DND-41 (cell line): ENCODE measurements at regions not wholly inside any gene's neighbourhood (a gene's known extent, or its start where the extent isn't known, plus 50 kb on each side); places are given as distances from the start of the nearest gene placed in this dataset.

Source experiments
- ATAC-seq: fragments of 200-7000 bp; cut with Tn5 transposase; 3 replicates; pipeline ENCODE4 v1.9.1; 2021; ENCODE audit warnings: low read depth; ENCODE audit not compliant: insufficient read depth
- DNase-seq: peaks from one replicate; pipeline ENCODE4 v3.0.0-alpha.2; 2020
- H2AFZ ChIP-seq: 2 replicates; pipeline ENCODE4 v1.6.0; 2012; ENCODE audit warnings: low read depth, low read length
- H3K27ac ChIP-seq: 2 replicates; pipeline ENCODE4 v1.5.1; 2012; ENCODE audit warnings: low read length, inconsistent platforms
- H3K27me3 ChIP-seq: fragments of 200-600 bp; sonication (generic); 2 replicates; pipeline ENCODE4 v1.6.0; 2012; ENCODE audit warnings: low read length, mild to moderate bottlenecking, inconsistent platforms; ENCODE audit not compliant: insufficient read depth, poor library complexity
- H3K36me3 ChIP-seq: 2 replicates; pipeline ENCODE4 v1.5.1; 2012; ENCODE audit warnings: low read length, inconsistent platforms; ENCODE audit not compliant: insufficient read depth
- H3K4me1 ChIP-seq: 2 replicates; pipeline ENCODE4 v1.5.1; 2012; ENCODE audit warnings: mild to moderate bottlenecking, low read length; ENCODE audit not compliant: insufficient read depth
- H3K4me2 ChIP-seq: 2 replicates; pipeline ENCODE4 v1.6.0; 2012; ENCODE audit warnings: mild to moderate bottlenecking, moderate library complexity, low read length, inconsistent platforms; ENCODE audit not compliant: insufficient read depth
- H3K4me3 ChIP-seq, 2 experiments: fragments of 200-600 bp in 1 of 2; shearing (Covaris generic) in 1 of 2; 2 replicates each; pipeline ENCODE4 v1.5.1; 2012 to 2016; ENCODE audit warnings: inconsistent platforms in 2 of 2, low read length in 2 of 2, mild to moderate bottlenecking in 2 of 2, low read depth in 1 of 2, moderate library complexity in 1 of 2
- H3K79me2 ChIP-seq: 2 replicates; pipeline ENCODE4 v1.6.0; 2012; ENCODE audit warnings: low read length, inconsistent platforms; ENCODE audit not compliant: insufficient read depth
- H3K9ac ChIP-seq: 2 replicates; pipeline ENCODE4 v1.6.0; 2012; ENCODE audit warnings: low read depth, mild to moderate bottlenecking, inconsistent platforms, low read length, moderate library complexity
- H3K9me3 ChIP-seq: 2 replicates; pipeline ENCODE4 v1.5.1; 2012; ENCODE audit warnings: low read length, moderate library complexity, mild to moderate bottlenecking, inconsistent platforms; ENCODE audit not compliant: insufficient read depth, severe bottlenecking
- H4K20me1 ChIP-seq: 2 replicates; pipeline ENCODE4 v1.6.0; 2012; ENCODE audit warnings: low read length; ENCODE audit not compliant: insufficient read depth
- CTCF ChIP-seq: IDR thresholded peaks from 2 replicates; pipeline ENCODE4 v1.5.1; 2012; ENCODE audit warnings: borderline replicate concordance, low read length, moderate library complexity, mild to moderate bottlenecking; ENCODE audit not compliant: poor library complexity, severe bottlenecking; ENCODE audit errors: extremely low read depth
- EZH2 ChIP-seq: IDR thresholded peaks from 3 replicates; pipeline ENCODE4 v1.6.1; 2012; ENCODE audit warnings: borderline replicate concordance, low read depth, mild to moderate bottlenecking, moderate library complexity, low read length, inconsistent platforms; ENCODE audit not compliant: severe bottlenecking

GRCh38 chr6:164436976-164437375, 872.4 kb downstream of the C6orf118 start:
- H3K9me3 ChIP-seq: no peaks in the 10 kb centered on the region
- H2AFZ ChIP-seq: no peak overlapping the region
- H3K4me1 ChIP-seq: no peaks in the 10 kb centered on the region
- no peaks in the 10 kb centered on the region for H3K27me3 ChIP-seq
- no peak overlapping the region for H3K27ac ChIP-seq
- no peak overlapping the region for H3K4me3 ChIP-seq
- H4K20me1 ChIP-seq: no peaks in the 10 kb centered on the region
- no peak overlapping the region for H3K9ac ChIP-seq
- no peak overlapping the region for H3K4me2 ChIP-seq
- no peak for TF ChIP-seq EZH2
- no peak for TF ChIP-seq CTCF
- ATAC-seq (no peak), DNase-seq (no peak)
- H3K79me2 ChIP-seq: no peaks in the 10 kb centered on the region
- no peaks in the 10 kb centered on the region for H3K36me3 ChIP-seq

- Histone ChIP-seq H3K4me3 (no peak overlapping the region), H3K79me2 (no peaks in the 10 kb centered on the region), H3K9me3 (no peaks in the 10 kb centered on the region), H4K20me1 (no peaks in the 10 kb centered on the region), H3K27ac (no peak overlapping the region), H3K4me1 (no peaks in the 10 kb centered on the region), H2AFZ (no peak overlapping the region), H3K9ac (no peak overlapping the region), H3K27me3 (no peaks in the 10 kb centered on the region), H3K36me3 (no peaks in the 10 kb centered on the region), H3K4me2 (no peak overlapping the region)
- ATAC-seq: no peak
- DNase-seq: no peak
- TF ChIP-seq CTCF: no peak
- TF ChIP-seq EZH2: no peak
Measured at GRCh38 chr6:164427728-164428402, 881.5 kb downstream of the C6orf118 start.

GRCh38 chr6:164424489-164424888, 884.9 kb downstream of the C6orf118 start:
- H3K9me3 ChIP-seq: peaks cover 7% of the 10 kb centered on the region
- no peaks in the 10 kb centered on the region for H4K20me1 ChIP-seq
- no peaks in the 10 kb centered on the region for H3K4me1 ChIP-seq
- no peak overlapping the region for H3K4me2 ChIP-seq
- no peak overlapping the region for H2AFZ ChIP-seq
- no peak overlapping the region for H3K9ac ChIP-seq
- no peaks in the 10 kb centered on the region for H3K36me3 ChIP-seq
- DNase-seq (no peak), ATAC-seq (no peak)
- H3K27me3 ChIP-seq: no peaks in the 10 kb centered on the region
- H3K79me2 ChIP-seq: no peaks in the 10 kb centered on the region
- no peak overlapping the region for H3K4me3 ChIP-seq
- no peak for TF ChIP-seq EZH2
- TF ChIP-seq CTCF: no peak
- H3K27ac ChIP-seq: no peak overlapping the region

GRCh38 chr6:164419099-164419498, 890.3 kb downstream of the C6orf118 start:
- no peaks in the 10 kb centered on the region for H3K27me3 ChIP-seq
- TF ChIP-seq CTCF (no peak), EZH2 (no peak)
- H4K20me1 ChIP-seq: no peaks in the 10 kb centered on the region
- H3K36me3 ChIP-seq: no peaks in the 10 kb centered on the region
- H3K4me2 ChIP-seq: no peak overlapping the region
- H3K9ac ChIP-seq: no peak overlapping the region
- H3K79me2 ChIP-seq: no peaks in the 10 kb centered on the region
- H3K4me3 ChIP-seq: no peak overlapping the region
- no peaks in the 10 kb centered on the region for H3K4me1 ChIP-seq
- no peak overlapping the region for H3K27ac ChIP-seq
- ATAC-seq (no peak), DNase-seq (no peak)
- H3K9me3 ChIP-seq: peaks cover 7% of the 10 kb centered on the region
- H2AFZ ChIP-seq: no peak overlapping the region
